WTC11 (cell line): ENCODE measurements at regions not wholly inside any gene's neighbourhood (a gene's known extent, or its start where the extent isn't known, plus 50 kb on each side); places are given as distances from the start of the nearest gene placed in this dataset.

Experiments used
- ATAC-seq: fragments of 200-7000 bp; cut with Tn5 transposase; 2 replicates; pipeline ENCODE4 v1.10.0; 2021; ENCODE audit warnings: mild to moderate bottlenecking, moderate library complexity
- CTCF ChIA-PET: fragments of 300-600 bp; sonication (Branson Sonifier 250); formaldehyde crosslinking; loops from one replicate; lab custom pipeline; 2021; ENCODE audit warnings: antibody characterized with exemption; lab: Charles Lee
- POLR2A ChIA-PET: fragments of 350-600 bp; sonication (Branson Sonifier 250); formaldehyde crosslinking; loops from one replicate; lab custom pipeline; 2021; ENCODE audit warnings: antibody characterized with exemption; lab: Charles Lee
- DNase-seq: peaks from one replicate; pipeline ENCODE4 v3.0.0; 2021; ENCODE audit warnings: low spot score
- H3K27ac Mint-ChIP-seq: 2 replicates; pipeline ENCODE4 v1.8.0; 2021; ENCODE audit warnings: mixed read lengths
- H3K27me3 Mint-ChIP-seq: 2 replicates; pipeline ENCODE4 v1.8.0; 2021; ENCODE audit warnings: low read depth, mild to moderate bottlenecking, moderate library complexity, mixed read lengths
- H3K36me3 Mint-ChIP-seq: 2 replicates; pipeline ENCODE4 v1.8.0; 2021; ENCODE audit warnings: mixed read lengths
- H3K4me1 Mint-ChIP-seq: 2 replicates; pipeline ENCODE4 v1.8.0; 2022; ENCODE audit warnings: mixed read lengths
- H3K4me3 Mint-ChIP-seq: 2 replicates; pipeline ENCODE4 v1.8.0; 2021; ENCODE audit warnings: mild to moderate bottlenecking, moderate library complexity, mixed read lengths
- H3K9me3 Mint-ChIP-seq: 2 replicates; pipeline ENCODE4 v1.8.0; 2021; ENCODE audit warnings: mixed read lengths
- CBFB ChIP-seq: sonication (generic); formaldehyde crosslinking; IDR thresholded peaks from 2 replicates; pipeline ENCODE4 v1.8.1; 2022; ENCODE audit warnings: mild to moderate bottlenecking, low read depth, missing genetic modification reagents
- GABPB1 ChIP-seq: sonication (generic); formaldehyde crosslinking; IDR thresholded peaks from 2 replicates; pipeline ENCODE4 v1.8.1; 2023; ENCODE audit warnings: mild to moderate bottlenecking, missing genetic modification reagents
- RORB ChIP-seq: fragments of 250-450 bp; sonication (Bioruptor Pico); IDR thresholded peaks from 2 replicates; pipeline ENCODE4 v1.9.0; 2021; ENCODE audit warnings: mild to moderate bottlenecking
- SMAD3 ChIP-seq: sonication (generic); formaldehyde crosslinking; IDR thresholded peaks from 2 replicates; pipeline ENCODE4 v1.8.0; 2022; ENCODE audit warnings: missing genetic modification reagents, mild to moderate bottlenecking, borderline replicate concordance
- SP1 ChIP-seq: sonication (generic); formaldehyde crosslinking; conservative IDR thresholded peaks from 2 replicates; pipeline ENCODE4 v1.8.1; 2022; ENCODE audit warnings: missing genetic modification reagents
- TEAD1 ChIP-seq: sonication (generic); formaldehyde crosslinking; IDR thresholded peaks from 2 replicates; pipeline ENCODE4 v1.8.0; 2022; ENCODE audit warnings: mild to moderate bottlenecking, missing genetic modification reagents
- TF ChIP-seq, protein P1 (sequence below): sonication (generic); formaldehyde crosslinking; conservative IDR thresholded peaks from 2 replicates; pipeline ENCODE4 v1.8.1; 2022; ENCODE audit warnings: mild to moderate bottlenecking, missing genetic modification reagents
- TF ChIP-seq, protein P2 (sequence below): sonication (generic); formaldehyde crosslinking; IDR thresholded peaks from 2 replicates; pipeline ENCODE4 v1.8.1; 2023; ENCODE audit warnings: mild to moderate bottlenecking, moderate library complexity, missing genetic modification reagents
- TF ChIP-seq, protein P3 (sequence below): sonication (generic); formaldehyde crosslinking; IDR thresholded peaks from 2 replicates; pipeline ENCODE4 v1.8.1; 2023; ENCODE audit warnings: mild to moderate bottlenecking, missing genetic modification reagents, moderate library complexity
- TF ChIP-seq, protein P4 (sequence below): fragments of 250-450 bp; sonication (Bioruptor Pico); IDR thresholded peaks from 2 replicates; pipeline ENCODE4 v1.8.0; 2021; ENCODE audit warnings: mild to moderate bottlenecking
- TF ChIP-seq, protein P5 (sequence below): sonication (generic); formaldehyde crosslinking; IDR thresholded peaks from 2 replicates; pipeline ENCODE4 v1.8.0; 2023; ENCODE audit warnings: missing genetic modification reagents, mild to moderate bottlenecking, borderline replicate concordance

DNA sequence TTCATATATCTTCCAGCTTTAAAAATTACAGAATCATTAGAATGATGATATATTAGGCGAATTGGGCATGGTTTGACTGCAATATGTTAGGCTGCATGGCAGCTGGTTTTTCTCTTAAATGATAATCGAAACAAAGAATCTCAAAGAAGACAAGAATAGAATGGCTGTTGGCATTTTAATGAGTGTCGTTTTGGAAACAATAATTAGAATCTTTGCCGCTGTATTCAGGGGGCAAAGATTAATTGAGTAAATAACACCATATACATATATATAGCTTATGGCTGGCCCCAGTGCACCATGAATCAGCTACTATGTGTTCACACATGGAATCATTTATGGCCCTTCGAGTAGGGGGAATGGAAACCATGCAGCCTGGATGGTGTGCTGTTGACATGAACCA, 216.2 kb downstream of the RNF144B start (continued):
- TF ChIP-seq, protein P1, sequence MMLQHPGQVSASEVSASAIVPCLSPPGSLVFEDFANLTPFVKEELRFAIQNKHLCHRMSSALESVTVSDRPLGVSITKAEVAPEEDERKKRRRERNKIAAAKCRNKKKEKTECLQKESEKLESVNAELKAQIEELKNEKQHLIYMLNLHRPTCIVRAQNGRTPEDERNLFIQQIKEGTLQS (CRISPR knock-in tag) = no peak
- TF ChIP-seq, protein P2, sequence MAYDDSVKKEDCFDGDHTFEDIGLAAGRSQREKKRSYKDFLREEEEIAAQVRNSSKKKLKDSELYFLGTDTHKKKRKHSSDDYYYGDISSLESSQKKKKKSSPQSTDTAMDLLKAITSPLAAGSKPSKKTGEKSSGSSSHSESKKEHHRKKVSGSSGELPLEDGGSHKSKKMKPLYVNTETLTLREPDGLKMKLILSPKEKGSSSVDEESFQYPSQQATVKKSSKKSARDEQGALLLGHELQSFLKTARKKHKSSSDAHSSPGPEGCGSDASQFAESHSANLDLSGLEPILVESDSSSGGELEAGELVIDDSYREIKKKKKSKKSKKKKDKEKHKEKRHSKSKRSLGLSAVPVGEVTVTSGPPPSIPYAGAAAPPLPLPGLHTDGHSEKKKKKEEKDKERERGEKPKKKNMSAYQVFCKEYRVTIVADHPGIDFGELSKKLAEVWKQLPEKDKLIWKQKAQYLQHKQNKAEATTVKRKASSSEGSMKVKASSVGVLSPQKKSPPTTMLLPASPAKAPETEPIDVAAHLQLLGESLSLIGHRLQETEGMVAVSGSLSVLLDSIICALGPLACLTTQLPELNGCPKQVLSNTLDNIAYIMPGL = no peak
- no peak for TF ChIP-seq RORB (CRISPR knock-in tag)
- TF ChIP-seq, protein P3, sequence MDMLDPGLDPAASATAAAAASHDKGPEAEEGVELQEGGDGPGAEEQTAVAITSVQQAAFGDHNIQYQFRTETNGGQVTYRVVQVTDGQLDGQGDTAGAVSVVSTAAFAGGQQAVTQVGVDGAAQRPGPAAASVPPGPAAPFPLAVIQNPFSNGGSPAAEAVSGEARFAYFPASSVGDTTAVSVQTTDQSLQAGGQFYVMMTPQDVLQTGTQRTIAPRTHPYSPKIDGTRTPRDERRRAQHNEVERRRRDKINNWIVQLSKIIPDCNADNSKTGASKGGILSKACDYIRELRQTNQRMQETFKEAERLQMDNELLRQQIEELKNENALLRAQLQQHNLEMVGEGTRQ (CRISPR knock-in tag) = no peak
- no peak for TF ChIP-seq SMAD3 (CRISPR knock-in tag)
- TF ChIP-seq, protein P4, sequence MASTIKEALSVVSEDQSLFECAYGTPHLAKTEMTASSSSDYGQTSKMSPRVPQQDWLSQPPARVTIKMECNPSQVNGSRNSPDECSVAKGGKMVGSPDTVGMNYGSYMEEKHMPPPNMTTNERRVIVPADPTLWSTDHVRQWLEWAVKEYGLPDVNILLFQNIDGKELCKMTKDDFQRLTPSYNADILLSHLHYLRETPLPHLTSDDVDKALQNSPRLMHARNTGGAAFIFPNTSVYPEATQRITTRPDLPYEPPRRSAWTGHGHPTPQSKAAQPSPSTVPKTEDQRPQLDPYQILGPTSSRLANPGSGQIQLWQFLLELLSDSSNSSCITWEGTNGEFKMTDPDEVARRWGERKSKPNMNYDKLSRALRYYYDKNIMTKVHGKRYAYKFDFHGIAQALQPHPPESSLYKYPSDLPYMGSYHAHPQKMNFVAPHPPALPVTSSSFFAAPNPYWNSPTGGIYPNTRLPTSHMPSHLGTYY (CRISPR knock-in tag) = no peak
- TF ChIP-seq, all 79 proteins: peak for 0

DNA sequence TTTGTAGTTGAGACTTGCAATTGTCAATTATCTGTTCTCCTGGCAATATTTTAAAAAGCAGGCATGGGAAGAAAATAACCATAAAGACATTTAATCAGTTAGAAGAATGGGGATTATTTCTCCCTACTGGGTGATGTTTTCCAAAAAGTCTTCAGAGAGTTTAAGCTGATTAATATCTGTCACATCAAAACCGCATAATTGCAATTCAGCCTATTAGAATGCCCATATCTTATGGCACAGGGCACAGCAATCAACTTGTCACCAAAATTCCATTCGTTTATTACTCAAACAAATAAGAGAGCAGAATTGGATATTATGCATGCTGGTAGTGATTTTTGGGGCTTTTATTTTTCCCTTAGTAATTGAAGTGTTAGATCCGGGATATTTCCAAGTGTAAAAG, 218.7 kb downstream of the RNF144B start:
- CTCF ChIA-PET = no interaction called here
- peaks cover 11% of the 10 kb centered on the region for H3K36me3 Mint-ChIP-seq
- no peaks in the 10 kb centered on the region for H3K27me3 Mint-ChIP-seq
- TF ChIP-seq, protein P4 (CRISPR knock-in tag) = no peak
- no peak for TF ChIP-seq SP1 (CRISPR knock-in tag)
- no peak for TF ChIP-seq CBFB (CRISPR knock-in tag)
- POLR2A ChIA-PET = no interaction called here
- H3K9me3 Mint-ChIP-seq = peaks cover 32% of the 10 kb centered on the region
- no peak overlapping the region for H3K4me3 Mint-ChIP-seq
- ATAC-seq (no peak), DNase-seq (no peak)
- no peak overlapping the region for H3K27ac Mint-ChIP-seq
- H3K4me1 Mint-ChIP-seq = peaks cover 3% of the 10 kb centered on the region; the same call in 1 of the 2 replicates

DNA sequence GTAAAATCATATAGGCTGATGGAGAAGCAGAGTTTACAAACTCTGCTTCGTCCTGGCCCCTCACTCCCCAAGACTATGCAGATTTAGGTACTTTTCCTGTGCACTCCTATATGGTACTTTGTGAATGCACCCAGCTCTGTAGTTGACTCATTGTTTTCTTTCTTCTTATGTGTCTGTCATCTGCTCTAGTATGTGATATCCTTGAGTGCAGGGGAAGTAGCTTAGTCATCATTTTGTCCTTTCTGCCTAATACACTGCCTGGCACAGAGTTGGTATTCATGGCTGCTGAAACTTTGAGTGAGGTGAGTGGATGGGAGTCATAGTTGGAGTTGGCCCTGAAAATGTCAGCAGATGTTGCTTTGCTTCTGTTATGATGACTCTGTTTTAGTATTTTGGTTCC, 222.6 kb downstream of the RNF144B start:
- POLR2A ChIA-PET = no interaction called here
- Mint-ChIP-seq H3K9me3 (peaks cover 35% of the 10 kb centered on the region), H3K27ac (no peak overlapping the region), H3K27me3 (no peaks in the 10 kb centered on the region), H3K36me3 (peaks cover 11% of the 10 kb centered on the region), H3K4me1 (peaks cover 3% of the 10 kb centered on the region; the same call in 1 of the 2 replicates), H3K4me3 (no peak overlapping the region)
- CTCF ChIA-PET = no interaction called here
- DNase-seq (no peak), ATAC-seq (no peak)
- TF ChIP-seq, protein P5, sequence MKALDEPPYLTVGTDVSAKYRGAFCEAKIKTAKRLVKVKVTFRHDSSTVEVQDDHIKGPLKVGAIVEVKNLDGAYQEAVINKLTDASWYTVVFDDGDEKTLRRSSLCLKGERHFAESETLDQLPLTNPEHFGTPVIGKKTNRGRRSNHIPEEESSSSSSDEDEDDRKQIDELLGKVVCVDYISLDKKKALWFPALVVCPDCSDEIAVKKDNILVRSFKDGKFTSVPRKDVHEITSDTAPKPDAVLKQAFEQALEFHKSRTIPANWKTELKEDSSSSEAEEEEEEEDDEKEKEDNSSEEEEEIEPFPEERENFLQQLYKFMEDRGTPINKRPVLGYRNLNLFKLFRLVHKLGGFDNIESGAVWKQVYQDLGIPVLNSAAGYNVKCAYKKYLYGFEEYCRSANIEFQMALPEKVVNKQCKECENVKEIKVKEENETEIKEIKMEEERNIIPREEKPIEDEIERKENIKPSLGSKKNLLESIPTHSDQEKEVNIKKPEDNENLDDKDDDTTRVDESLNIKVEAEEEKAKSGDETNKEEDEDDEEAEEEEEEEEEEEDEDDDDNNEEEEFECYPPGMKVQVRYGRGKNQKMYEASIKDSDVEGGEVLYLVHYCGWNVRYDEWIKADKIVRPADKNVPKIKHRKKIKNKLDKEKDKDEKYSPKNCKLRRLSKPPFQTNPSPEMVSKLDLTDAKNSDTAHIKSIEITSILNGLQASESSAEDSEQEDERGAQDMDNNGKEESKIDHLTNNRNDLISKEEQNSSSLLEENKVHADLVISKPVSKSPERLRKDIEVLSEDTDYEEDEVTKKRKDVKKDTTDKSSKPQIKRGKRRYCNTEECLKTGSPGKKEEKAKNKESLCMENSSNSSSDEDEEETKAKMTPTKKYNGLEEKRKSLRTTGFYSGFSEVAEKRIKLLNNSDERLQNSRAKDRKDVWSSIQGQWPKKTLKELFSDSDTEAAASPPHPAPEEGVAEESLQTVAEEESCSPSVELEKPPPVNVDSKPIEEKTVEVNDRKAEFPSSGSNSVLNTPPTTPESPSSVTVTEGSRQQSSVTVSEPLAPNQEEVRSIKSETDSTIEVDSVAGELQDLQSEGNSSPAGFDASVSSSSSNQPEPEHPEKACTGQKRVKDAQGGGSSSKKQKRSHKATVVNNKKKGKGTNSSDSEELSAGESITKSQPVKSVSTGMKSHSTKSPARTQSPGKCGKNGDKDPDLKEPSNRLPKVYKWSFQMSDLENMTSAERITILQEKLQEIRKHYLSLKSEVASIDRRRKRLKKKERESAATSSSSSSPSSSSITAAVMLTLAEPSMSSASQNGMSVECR = no peak
- TF ChIP-seq GABPB1 (no peak), TEAD1 (CRISPR knock-in tag) (no peak)
